ENCODE measurements at regions not wholly inside any gene's neighbourhood (a gene's known extent, or its start where the extent isn't known, plus 50 kb on each side); places are given as distances from the start of the nearest gene placed in this dataset.
"Not testable (repeated sequence)": the region's sequence is repeated elsewhere in the genome, so short reads cannot be mapped to it uniquely, and the experiment has no call there.

GRCh38 chr13:58712191-58712590 lies 1080.6 kb downstream of the PCDH17 start:
- Histone ChIP-seq H3K4me1 (peaks cover 0 to 16% (median 0%) of the 10 kb centered on the region in 10 experiments; a peak in 4 of 20 replicates), H3K27me3 (no peaks in the 10 kb centered on the region), H3K27ac (no peak overlapping the region), H3K9ac (no peak overlapping the region), H4K20me1 (no peaks in the 10 kb centered on the region), H3K36me3 (no peaks in the 10 kb centered on the region), H3K4me3 (no peak overlapping the region), H3K4me2 (no peak overlapping the region), H3K9me3 (replicated peaks in 1 of 11) (peaks cover 11 to 44% (median 18%) of the 10 kb centered on the region in 11 experiments)
- no peak for TF ChIP-seq Cebpa-rat (IDR thresholded peaks at IDR 0.05)

GRCh38 chr13:58714016-58714415 lies 1082.5 kb downstream of the PCDH17 start:
- Histone ChIP-seq H3K4me1 (peaks cover 0 to 16% (median 0%) of the 10 kb centered on the region in 10 experiments; a peak in 4 of 20 replicates), H3K9me3 (replicated peaks in 1 of 11) (peaks cover 4 to 26% (median 9%) of the 10 kb centered on the region in 11 experiments; a peak in 19 of 22 replicates)
- H3K36me3 ChIP-seq, H3K9ac ChIP-seq, H3K27me3 ChIP-seq, H3K27ac ChIP-seq, H3K4me3 ChIP-seq, H4K20me1 ChIP-seq, H3K4me2 ChIP-seq: not testable (repeated sequence)

GRCh38 chr13:58721273-58721672 lies 1089.7 kb downstream of the PCDH17 start:
- Histone ChIP-seq H3K27ac (no peak overlapping the region), H3K27me3 (no peaks in the 10 kb centered on the region), H3K9ac (no peak overlapping the region), H3K4me1 (peaks cover 0 to 9% (median 0%) of the 10 kb centered on the region in 10 experiments; a peak in 4 of 20 replicates), H3K4me2 (no peak overlapping the region), H3K36me3 (no peaks in the 10 kb centered on the region), H4K20me1 (no peaks in the 10 kb centered on the region), H3K4me3 (no peak overlapping the region), H3K9me3 (replicated peaks in 1 of 11) (no peaks in the 10 kb centered on the region)
- peak in 2 of 11 experiments; percentile 51 to 84; a peak in 4 of 22 replicates for TF ChIP-seq Cebpa-rat (IDR thresholded peaks at IDR 0.05)

- no peaks in the 10 kb centered on the region for H3K9me3 ChIP-seq (replicated peaks in 1 of 11)
- H3K4me1 ChIP-seq, result no peaks in the 10 kb centered on the region
- no peaks in the 10 kb centered on the region for H3K27me3 ChIP-seq
- no peaks in the 10 kb centered on the region for H4K20me1 ChIP-seq
- no peak overlapping the region for H3K4me3 ChIP-seq
- no peak overlapping the region for H3K27ac ChIP-seq
- H3K4me2 ChIP-seq, result no peak overlapping the region
- no peak overlapping the region for H3K9ac ChIP-seq
- no peaks in the 10 kb centered on the region for H3K36me3 ChIP-seq
- no peak for TF ChIP-seq Cebpa-rat (IDR thresholded peaks at IDR 0.05)
Measured at GRCh38 chr13:58728126-58728525, 1096.6 kb downstream of the PCDH17 start.

- H3K9me3 ChIP-seq (replicated peaks in 1 of 11), result no peaks in the 10 kb centered on the region
- no peak overlapping the region for H3K4me3 ChIP-seq
- TF ChIP-seq Cebpa-rat (IDR thresholded peaks at IDR 0.05), result no peak
- H3K27me3 ChIP-seq, result no peaks in the 10 kb centered on the region
- no peaks in the 10 kb centered on the region for H3K4me1 ChIP-seq
- no peak overlapping the region for H3K27ac ChIP-seq
- no peak overlapping the region for H3K9ac ChIP-seq
- no peaks in the 10 kb centered on the region for H4K20me1 ChIP-seq
- no peak overlapping the region for H3K4me2 ChIP-seq
- no peaks in the 10 kb centered on the region for H3K36me3 ChIP-seq
Measured at GRCh38 chr13:58729361-58729760, 1097.8 kb downstream of the PCDH17 start.

GRCh38 chr13:58744686-58745085 lies 1113.1 kb downstream of the PCDH17 start:
- no peak overlapping the region for H3K4me3 ChIP-seq
- no peaks in the 10 kb centered on the region for H3K4me1 ChIP-seq
- no peak overlapping the region for H3K4me2 ChIP-seq
- no peaks in the 10 kb centered on the region for H4K20me1 ChIP-seq
- H3K27ac ChIP-seq, result no peak overlapping the region
- no peak overlapping the region for H3K9ac ChIP-seq
- no peaks in the 10 kb centered on the region for H3K27me3 ChIP-seq
- H3K9me3 ChIP-seq (replicated peaks in 1 of 11), result no peaks in the 10 kb centered on the region
- no peaks in the 10 kb centered on the region for H3K36me3 ChIP-seq
- no peak for TF ChIP-seq Cebpa-rat (IDR thresholded peaks at IDR 0.05)

- no peak for TF ChIP-seq Cebpa-rat (IDR thresholded peaks at IDR 0.05)
- H3K4me2 ChIP-seq, result no peak overlapping the region
- no peak overlapping the region for H3K9ac ChIP-seq
- 0 out of 22 replicates have a peak, but pooled peaks cover 0 to 5% (median 0%) of the 10 kb centered on the region in 11 experiments for H3K9me3 ChIP-seq (replicated peaks in 1 of 11)
- H3K36me3 ChIP-seq, result no peaks in the 10 kb centered on the region
- no peaks in the 10 kb centered on the region for H3K27me3 ChIP-seq
- no peak overlapping the region for H3K4me3 ChIP-seq
- no peaks in the 10 kb centered on the region for H3K4me1 ChIP-seq
- no peaks in the 10 kb centered on the region for H4K20me1 ChIP-seq
- H3K27ac ChIP-seq, result no peak overlapping the region
Measured at GRCh38 chr13:58767566-58767965, 1136.0 kb downstream of the PCDH17 start.

GRCh38 chr13:58773280-58773859 lies 1141.8 kb downstream of the PCDH17 start:
- no peaks in the 10 kb centered on the region for H3K36me3 ChIP-seq
- H3K9ac ChIP-seq, result no peak overlapping the region
- no peak for TF ChIP-seq Cebpa-rat (IDR thresholded peaks at IDR 0.05)
- H3K4me2 ChIP-seq, result no peak overlapping the region
- peaks cover 0 to 5% (median 0%) of the 10 kb centered on the region in 10 experiments; a peak in 1 of 20 replicates for H3K4me1 ChIP-seq
- peaks cover 0 to 7% (median 5%) of the 10 kb centered on the region in 11 experiments; a peak in 1 of 22 replicates for H3K9me3 ChIP-seq (replicated peaks in 1 of 11)
- no peaks in the 10 kb centered on the region for H4K20me1 ChIP-seq
- H3K27me3 ChIP-seq, result no peaks in the 10 kb centered on the region
- no peak overlapping the region for H3K4me3 ChIP-seq
- no peak overlapping the region for H3K27ac ChIP-seq

GRCh38 chr13:58782736-58783135 lies 1151.2 kb downstream of the PCDH17 start:
- Histone ChIP-seq H3K4me3 (no peak overlapping the region), H3K4me2 (no peak overlapping the region), H4K20me1 (no peaks in the 10 kb centered on the region), H3K9me3 (replicated peaks in 1 of 11) (peaks cover 0 to 7% (median 0%) of the 10 kb centered on the region in 11 experiments; a peak in 1 of 22 replicates), H3K36me3 (no peaks in the 10 kb centered on the region), H3K4me1 (no peaks in the 10 kb centered on the region), H3K27ac (no peak overlapping the region), H3K9ac (no peak overlapping the region), H3K27me3 (no peaks in the 10 kb centered on the region)
- no peak for TF ChIP-seq Cebpa-rat (IDR thresholded peaks at IDR 0.05)

- H4K20me1 ChIP-seq, result no peaks in the 10 kb centered on the region; a peak in 1 of 22 replicates
- no peak overlapping the region for H3K4me2 ChIP-seq
- H3K9me3 ChIP-seq (replicated peaks in 1 of 11), result no peaks in the 10 kb centered on the region
- no peaks in the 10 kb centered on the region for H3K36me3 ChIP-seq
- no peak overlapping the region for H3K4me3 ChIP-seq
- H3K4me1 ChIP-seq, result no peaks in the 10 kb centered on the region
- H3K9ac ChIP-seq, result no peak overlapping the region
- no peak for TF ChIP-seq Cebpa-rat (IDR thresholded peaks at IDR 0.05)
- no peaks in the 10 kb centered on the region for H3K27me3 ChIP-seq
- H3K27ac ChIP-seq, result no peak overlapping the region
Measured at GRCh38 chr13:58792854-58793253, 1161.3 kb downstream of the PCDH17 start.

Measured in BLaER1 treated with 17β-estradiol and CSF1 and Interleukin-3, amounts not matched to agents 10 nM and 100 nM (cell line).